ENCODE measurements at regions not wholly inside any gene's neighbourhood (a gene's known extent, or its start where the extent isn't known, plus 50 kb on each side); places are given as distances from the start of the nearest gene placed in this dataset.

DNA sequence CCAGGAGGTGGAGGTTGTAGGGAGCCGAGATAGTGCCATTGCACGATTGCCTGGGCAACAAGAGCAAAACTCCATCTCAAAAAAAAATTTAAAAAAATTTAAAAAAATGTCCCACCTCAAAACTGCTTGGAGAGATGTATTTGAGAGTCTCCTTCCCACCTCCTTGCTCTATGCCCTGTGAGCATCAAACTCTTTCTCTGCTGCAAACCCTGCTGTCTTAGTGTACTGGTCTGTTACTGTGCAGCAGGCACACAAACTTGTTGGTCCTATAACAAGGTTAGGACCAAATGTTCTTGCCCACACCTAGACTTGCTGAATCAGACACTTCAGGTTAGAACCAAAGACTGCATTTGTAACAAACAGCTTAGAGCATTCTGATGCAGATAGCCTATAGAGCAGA lies 153.5 kb upstream of the FUT8 start:
- BruUV-seq (replicated peaks) = no TSS peak
- ChIA-PET POLR2A (no interaction called here), CTCF (no interaction called here)
- Histone ChIP-seq H3K36me3 (ENCODE audit: control insufficient read depth, insufficient read depth, low read length) (no peaks in the 10 kb centered on the region), H3K9me3 (ENCODE audit: control insufficient read depth, insufficient read depth, low read depth, low read length) (no peaks in the 10 kb centered on the region), H3K27me3 (ENCODE audit: control insufficient read depth, insufficient read depth, low read length) (no peaks in the 10 kb centered on the region), H3K4me1 (ENCODE audit: control insufficient read depth, insufficient read depth, low read length) (peaks cover 16% of the 10 kb centered on the region), H3K27ac (ENCODE audit: low read length) (no peak overlapping the region), H3K4me3 (ENCODE audit: low read depth in 2 of 2, low read length in 2 of 2) (no peak overlapping the region)
- in situ Hi-C loops (cut with HindIII; ENCODE audit: low pct_unique_long_range_greater_than_20kb, low sequenced_read_pairs) (no loop called here), intact Hi-C loops (cut with micrococcal nuclease; ENCODE audit: unreplicated experiment) (no loop called here)
- DNase-seq (ENCODE audit: low read depth, low spot score) (no peak), ATAC-seq (no peak)
- TF ChIP-seq POLR2AphosphoS5 (IDR thresholded peaks at IDR 0.05; ENCODE audit: low read depth, low read length) (no peak), SIN3A (IDR thresholded peaks at IDR 0.05; ENCODE audit: borderline replicate concordance, insufficient read depth, low read depth, low read length) (no peak), TCF7L2 (IDR thresholded peaks at IDR 0.05; ENCODE audit: low read depth, low read length) (no peak), REST (IDR thresholded peaks at IDR 0.05; ENCODE audit: insufficient read depth in 1 of 2, low read depth in 2 of 2, low read length in 1 of 2) (no peak)
- TF ChIP-seq, protein P1, sequence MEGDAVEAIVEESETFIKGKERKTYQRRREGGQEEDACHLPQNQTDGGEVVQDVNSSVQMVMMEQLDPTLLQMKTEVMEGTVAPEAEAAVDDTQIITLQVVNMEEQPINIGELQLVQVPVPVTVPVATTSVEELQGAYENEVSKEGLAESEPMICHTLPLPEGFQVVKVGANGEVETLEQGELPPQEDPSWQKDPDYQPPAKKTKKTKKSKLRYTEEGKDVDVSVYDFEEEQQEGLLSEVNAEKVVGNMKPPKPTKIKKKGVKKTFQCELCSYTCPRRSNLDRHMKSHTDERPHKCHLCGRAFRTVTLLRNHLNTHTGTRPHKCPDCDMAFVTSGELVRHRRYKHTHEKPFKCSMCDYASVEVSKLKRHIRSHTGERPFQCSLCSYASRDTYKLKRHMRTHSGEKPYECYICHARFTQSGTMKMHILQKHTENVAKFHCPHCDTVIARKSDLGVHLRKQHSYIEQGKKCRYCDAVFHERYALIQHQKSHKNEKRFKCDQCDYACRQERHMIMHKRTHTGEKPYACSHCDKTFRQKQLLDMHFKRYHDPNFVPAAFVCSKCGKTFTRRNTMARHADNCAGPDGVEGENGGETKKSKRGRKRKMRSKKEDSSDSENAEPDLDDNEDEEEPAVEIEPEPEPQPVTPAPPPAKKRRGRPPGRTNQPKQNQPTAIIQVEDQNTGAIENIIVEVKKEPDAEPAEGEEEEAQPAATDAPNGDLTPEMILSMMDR (IDR thresholded peaks at IDR 0.05) = no peak

- ATAC-seq (no peak), DNase-seq (ENCODE audit: low read depth, low spot score) (no peak)
- ChIA-PET POLR2A (interaction anchor here (0.5 kb wide), 1 partner anchor 1357 kb away, joined by 3 read pairs; no protein-coding TSS in a partner anchor), CTCF (no interaction called here)
- H3K36me3 ChIP-seq (ENCODE audit: control insufficient read depth, insufficient read depth, low read length) = no peaks in the 10 kb centered on the region
- intact Hi-C loops (cut with micrococcal nuclease; ENCODE audit: unreplicated experiment) (no loop called here), in situ Hi-C loops (cut with HindIII; ENCODE audit: low pct_unique_long_range_greater_than_20kb, low sequenced_read_pairs) (no loop called here)
- TF ChIP-seq TCF7L2 (IDR thresholded peaks at IDR 0.05; ENCODE audit: low read depth, low read length) (no peak), POLR2AphosphoS5 (IDR thresholded peaks at IDR 0.05; ENCODE audit: low read depth, low read length) (no peak), REST (IDR thresholded peaks at IDR 0.05; ENCODE audit: insufficient read depth in 1 of 2, low read depth in 2 of 2, low read length in 1 of 2) (no peak), SIN3A (IDR thresholded peaks at IDR 0.05; ENCODE audit: borderline replicate concordance, insufficient read depth, low read depth, low read length) (no peak)
- TF ChIP-seq, protein P1 (IDR thresholded peaks at IDR 0.05) = no peak
- no peaks in the 10 kb centered on the region for H3K9me3 ChIP-seq (ENCODE audit: control insufficient read depth, insufficient read depth, low read depth, low read length)
- no peaks in the 10 kb centered on the region for H3K27me3 ChIP-seq (ENCODE audit: control insufficient read depth, insufficient read depth, low read length)
- H3K4me3 ChIP-seq (ENCODE audit: low read depth in 2 of 2, low read length in 2 of 2) = no peak overlapping the region
- H3K4me1 ChIP-seq (ENCODE audit: control insufficient read depth, insufficient read depth, low read length) = peaks cover 4% of the 10 kb centered on the region; the same call in 1 of the 2 replicates
- H3K27ac ChIP-seq (ENCODE audit: low read length) = no peak overlapping the region
- no TSS peak for BruUV-seq (replicated peaks)
These were observed 151.7 kb upstream of the FUT8 start for GRCh38 chr14:65260786-65261185.

Data from Panc1 (cell line).